Panc1 (cell line): ENCODE measurements at regions not wholly inside any gene's neighbourhood (a gene's known extent, or its start where the extent isn't known, plus 50 kb on each side); places are given as distances from the start of the nearest gene placed in this dataset.

Experiments
- POLR2AphosphoS5 ChIP-seq: IDR thresholded peaks from 2 replicates; pipeline ENCODE4 v1.6.1; 2012; ENCODE audit warnings: mild to moderate bottlenecking, low read depth, low read length, moderate library complexity
- SIN3A ChIP-seq: IDR thresholded peaks from 2 replicates; pipeline ENCODE4 v1.6.1; 2012; ENCODE audit warnings: low read depth, mild to moderate bottlenecking, low read length, moderate library complexity, borderline replicate concordance; ENCODE audit not compliant: insufficient read depth
- TF ChIP-seq, protein P1 (sequence below): fragments of 450-650 bp; IDR thresholded peaks from 2 replicates; pipeline ENCODE4 v1.5.1; 2017; ENCODE audit warnings: mild to moderate bottlenecking

- TF ChIP-seq, protein P1, sequence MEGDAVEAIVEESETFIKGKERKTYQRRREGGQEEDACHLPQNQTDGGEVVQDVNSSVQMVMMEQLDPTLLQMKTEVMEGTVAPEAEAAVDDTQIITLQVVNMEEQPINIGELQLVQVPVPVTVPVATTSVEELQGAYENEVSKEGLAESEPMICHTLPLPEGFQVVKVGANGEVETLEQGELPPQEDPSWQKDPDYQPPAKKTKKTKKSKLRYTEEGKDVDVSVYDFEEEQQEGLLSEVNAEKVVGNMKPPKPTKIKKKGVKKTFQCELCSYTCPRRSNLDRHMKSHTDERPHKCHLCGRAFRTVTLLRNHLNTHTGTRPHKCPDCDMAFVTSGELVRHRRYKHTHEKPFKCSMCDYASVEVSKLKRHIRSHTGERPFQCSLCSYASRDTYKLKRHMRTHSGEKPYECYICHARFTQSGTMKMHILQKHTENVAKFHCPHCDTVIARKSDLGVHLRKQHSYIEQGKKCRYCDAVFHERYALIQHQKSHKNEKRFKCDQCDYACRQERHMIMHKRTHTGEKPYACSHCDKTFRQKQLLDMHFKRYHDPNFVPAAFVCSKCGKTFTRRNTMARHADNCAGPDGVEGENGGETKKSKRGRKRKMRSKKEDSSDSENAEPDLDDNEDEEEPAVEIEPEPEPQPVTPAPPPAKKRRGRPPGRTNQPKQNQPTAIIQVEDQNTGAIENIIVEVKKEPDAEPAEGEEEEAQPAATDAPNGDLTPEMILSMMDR = no peak
- TF ChIP-seq POLR2AphosphoS5 (no peak), SIN3A (no peak)
Measured at GRCh38 chr19:28185646-28186045, 1027.3 kb downstream of the UQCRFS1 start.
